GM21717 (cell line): ENCODE measurements at regions not wholly inside any gene's neighbourhood (a gene's known extent, or its start where the extent isn't known, plus 50 kb on each side); places are given as distances from the start of the nearest gene placed in this dataset.

ENCODE experiments used
- ATAC-seq: cut with Tn5 transposase; IDR thresholded peaks from one replicate; pipeline ENCODE4 v1.9.1; 2021; ENCODE audit warnings: mild to moderate bottlenecking, moderate library complexity; ENCODE audit not compliant: unreplicated experiment

DNA sequence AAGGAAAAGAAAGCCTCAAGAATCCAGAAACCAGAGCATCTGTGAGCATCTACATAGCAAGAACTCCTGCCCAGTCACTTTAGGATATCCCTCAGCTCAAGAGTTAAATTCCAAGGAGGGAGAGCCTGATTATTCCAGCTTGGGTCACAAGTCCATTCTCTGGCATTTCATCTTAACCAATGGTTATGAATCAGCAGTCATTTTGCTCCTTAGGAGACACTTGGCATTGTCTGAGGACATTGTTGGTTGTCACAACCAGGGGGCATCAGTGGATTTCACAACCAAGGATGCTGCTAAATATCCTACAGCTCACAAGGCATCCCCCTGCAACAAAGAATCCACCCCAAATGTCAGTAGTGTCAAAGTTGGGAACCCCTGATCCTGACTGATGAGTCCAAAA lies 51.0 kb upstream of the LMCD1 start:
- ATAC-seq = no peak

DNA sequence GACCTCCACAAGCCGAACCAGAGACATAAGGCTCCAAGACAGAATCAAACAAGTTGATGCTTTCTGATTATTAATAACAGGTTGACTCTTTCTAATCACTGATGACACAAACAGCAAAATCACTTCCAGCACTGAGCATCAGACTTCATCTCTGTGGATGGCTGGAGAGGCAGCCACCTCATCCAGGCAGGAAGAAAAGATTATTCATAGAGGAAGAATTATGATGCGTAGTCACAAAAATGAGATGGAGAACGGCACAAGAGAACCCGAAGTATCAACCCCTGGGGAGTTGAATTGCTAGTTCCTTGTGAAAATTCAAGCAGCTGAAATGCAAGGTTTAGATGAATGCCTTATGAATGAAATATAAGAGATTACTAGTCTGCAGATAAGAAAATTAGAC lies 49.9 kb upstream of the LMCD1 start:
- no peak for ATAC-seq
